LNCAP (cell line): ENCODE measurements at regions not wholly inside any gene's neighbourhood (a gene's known extent, or its start where the extent isn't known, plus 50 kb on each side); places are given as distances from the start of the nearest gene placed in this dataset.

Experiments used
- TF ChIP-seq, protein P1 (sequence below): fragments of 450-650 bp; IDR thresholded peaks from 2 replicates; pipeline ENCODE4 v1.5.1; 2017; ENCODE audit warnings: mild to moderate bottlenecking

DNA sequence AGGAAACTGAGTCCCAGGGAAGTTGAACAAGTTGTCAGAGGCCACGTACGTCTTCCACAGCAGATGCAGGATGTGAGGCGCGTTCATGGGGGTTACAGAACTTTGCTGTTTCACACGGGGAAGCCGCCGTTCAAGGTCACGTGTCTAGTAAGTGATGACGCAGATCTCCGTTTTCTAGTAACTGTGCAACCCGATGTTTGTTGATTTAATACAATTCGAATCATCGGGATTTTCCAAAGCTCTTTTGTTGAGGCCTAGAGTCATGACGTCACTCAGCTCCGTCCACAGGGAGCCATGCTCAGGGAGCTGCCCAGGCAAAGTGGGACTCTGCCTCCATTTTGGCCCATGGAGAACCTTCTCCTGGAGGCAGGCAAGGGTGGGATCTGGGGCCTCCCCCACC is 1121.8 kb downstream of the TBC1D22A start:
- TF ChIP-seq, protein P1, sequence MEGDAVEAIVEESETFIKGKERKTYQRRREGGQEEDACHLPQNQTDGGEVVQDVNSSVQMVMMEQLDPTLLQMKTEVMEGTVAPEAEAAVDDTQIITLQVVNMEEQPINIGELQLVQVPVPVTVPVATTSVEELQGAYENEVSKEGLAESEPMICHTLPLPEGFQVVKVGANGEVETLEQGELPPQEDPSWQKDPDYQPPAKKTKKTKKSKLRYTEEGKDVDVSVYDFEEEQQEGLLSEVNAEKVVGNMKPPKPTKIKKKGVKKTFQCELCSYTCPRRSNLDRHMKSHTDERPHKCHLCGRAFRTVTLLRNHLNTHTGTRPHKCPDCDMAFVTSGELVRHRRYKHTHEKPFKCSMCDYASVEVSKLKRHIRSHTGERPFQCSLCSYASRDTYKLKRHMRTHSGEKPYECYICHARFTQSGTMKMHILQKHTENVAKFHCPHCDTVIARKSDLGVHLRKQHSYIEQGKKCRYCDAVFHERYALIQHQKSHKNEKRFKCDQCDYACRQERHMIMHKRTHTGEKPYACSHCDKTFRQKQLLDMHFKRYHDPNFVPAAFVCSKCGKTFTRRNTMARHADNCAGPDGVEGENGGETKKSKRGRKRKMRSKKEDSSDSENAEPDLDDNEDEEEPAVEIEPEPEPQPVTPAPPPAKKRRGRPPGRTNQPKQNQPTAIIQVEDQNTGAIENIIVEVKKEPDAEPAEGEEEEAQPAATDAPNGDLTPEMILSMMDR = no peak

DNA sequence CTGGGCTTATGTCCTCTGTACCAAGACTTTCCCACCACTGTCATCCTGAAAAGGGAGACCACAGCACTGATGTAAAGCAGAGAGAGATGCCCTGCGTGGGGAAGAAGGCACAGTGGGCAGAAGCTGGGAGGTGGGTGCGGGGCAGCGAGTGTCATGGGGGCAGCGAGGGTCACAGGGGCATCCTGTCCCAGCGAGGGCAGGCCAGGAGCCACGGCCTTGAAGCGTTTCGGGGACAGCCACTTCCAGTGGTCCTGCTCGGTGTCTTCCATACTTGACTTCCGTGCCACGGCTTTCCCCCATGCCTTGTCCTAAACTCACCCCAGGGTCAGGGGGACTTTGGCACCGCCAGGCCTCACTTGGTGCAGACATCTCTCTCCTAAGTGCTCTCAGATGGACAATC is 1121.3 kb downstream of the TBC1D22A start:
- TF ChIP-seq, protein P1 = no peak

DNA sequence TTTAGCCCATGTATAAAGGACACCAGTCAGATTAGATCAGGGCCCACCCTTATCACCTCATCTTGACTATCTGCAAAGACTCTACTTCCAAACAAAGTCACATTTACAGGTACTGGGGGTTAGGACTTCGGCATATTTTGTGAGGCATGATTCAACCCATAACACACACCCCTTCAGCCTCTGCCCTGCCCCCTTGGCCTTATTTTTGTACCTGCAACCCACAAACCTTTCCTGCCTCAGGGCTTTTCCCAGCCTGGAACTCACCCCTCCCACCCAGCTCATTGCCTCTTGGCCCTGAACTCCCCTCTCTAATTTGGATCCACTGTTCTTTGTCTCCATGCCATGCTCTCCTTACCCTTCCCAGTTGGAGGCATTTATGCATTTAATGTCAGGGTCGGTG is 1116.9 kb downstream of the TBC1D22A start:
- TF ChIP-seq, protein P1 = no peak

DNA sequence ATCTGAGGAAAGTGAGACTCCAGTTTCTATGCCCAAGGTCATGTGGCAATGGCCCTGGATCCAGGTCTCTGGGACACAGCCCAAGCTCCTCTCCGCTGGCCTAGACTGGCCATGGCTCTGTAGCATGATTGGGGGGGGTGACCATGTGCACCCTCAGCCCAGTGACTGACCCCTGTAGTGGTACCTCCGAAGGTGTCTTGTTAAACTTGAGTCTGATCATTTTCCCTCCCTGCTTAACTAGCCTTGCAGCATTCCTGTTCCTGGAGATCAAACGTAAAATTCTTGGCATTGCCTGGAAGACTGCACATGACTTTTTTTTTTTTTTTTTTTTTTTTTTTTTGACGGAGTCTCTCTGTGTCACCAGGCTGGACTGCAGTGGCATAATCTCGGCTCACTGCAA is 1116.0 kb downstream of the TBC1D22A start:
- TF ChIP-seq, protein P1 = no peak

DNA sequence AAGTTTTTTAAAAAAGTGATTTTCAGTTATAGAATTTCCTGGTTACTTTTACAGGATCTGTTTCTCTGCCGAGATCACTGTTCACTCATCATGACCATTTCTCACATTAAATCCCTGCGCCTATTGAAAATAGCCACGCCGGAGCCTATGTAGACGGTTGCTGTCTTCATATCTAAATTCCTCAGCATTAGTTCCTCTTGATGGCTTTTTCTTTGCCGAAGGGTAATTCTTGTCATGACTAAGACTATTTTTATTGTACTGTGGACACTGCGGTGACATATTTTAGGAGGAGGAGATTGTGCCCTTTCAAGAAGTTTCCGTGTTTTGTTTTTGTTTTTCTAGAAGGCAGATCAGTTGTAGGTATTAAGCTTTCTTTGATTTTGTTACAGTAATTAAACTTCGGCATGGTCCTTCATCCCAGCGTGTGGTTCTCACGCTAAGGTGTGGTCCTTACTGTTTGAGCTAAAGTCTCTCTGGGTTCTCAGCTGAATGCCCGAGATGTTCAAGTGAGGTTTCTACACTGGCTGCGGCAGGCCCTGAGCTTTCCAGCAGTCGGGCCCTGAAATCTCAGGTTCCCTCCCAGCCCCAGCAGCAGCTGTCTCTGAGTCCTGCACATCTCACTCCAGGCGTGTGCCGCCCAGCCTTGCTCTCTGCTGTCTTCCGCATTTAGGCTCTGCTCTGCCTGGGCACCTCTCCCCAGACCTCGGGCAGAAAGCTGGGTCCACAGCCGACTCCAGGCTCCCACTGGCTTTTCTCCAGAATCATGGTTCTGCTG is 1110.5 kb downstream of the TBC1D22A start:
- TF ChIP-seq, protein P1 = no peak

DNA sequence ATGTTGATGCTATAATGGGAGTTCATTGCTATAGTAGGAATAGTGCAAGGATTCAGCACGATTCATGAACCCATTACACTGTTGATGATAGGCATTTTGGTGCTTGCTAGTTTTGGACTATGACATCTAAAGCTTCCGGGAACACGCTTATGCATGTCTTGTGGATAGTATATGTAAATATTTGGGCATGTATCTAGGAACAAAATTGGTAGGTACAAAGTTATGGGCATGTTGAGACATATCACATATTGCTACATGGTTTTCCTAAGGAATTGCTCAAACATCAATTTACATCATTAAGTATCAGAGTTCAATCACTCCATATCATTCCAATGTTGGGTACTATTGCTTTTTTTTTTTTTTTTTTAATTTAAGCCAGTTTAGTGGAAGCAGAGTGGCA is 1103.2 kb downstream of the TBC1D22A start:
- TF ChIP-seq, protein P1 = no peak

DNA sequence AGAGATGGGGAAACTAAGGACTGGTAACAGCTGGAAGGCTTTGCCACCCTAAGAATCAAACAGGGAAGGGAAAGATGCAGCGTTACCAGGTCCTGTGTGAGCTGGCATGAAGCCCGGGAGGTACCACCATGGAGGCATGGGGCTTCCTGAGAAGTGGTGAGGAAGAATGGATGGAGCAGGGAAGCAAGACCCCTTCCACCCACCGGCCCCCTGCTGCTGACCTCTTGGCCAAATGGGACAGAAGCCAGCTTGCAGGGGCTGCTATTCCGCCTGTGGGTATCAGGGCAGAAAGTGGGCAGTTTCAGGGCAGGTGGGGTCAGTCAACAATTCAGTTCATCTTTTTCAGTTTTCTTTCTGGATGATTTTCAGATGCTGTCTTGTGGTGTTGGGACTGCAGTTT is 1099.9 kb downstream of the TBC1D22A start:
- TF ChIP-seq, protein P1 = no peak
